ENCODE measurements at regions not wholly inside any gene's neighbourhood (a gene's known extent, or its start where the extent isn't known, plus 50 kb on each side); places are given as distances from the start of the nearest gene placed in this dataset.

DNA sequence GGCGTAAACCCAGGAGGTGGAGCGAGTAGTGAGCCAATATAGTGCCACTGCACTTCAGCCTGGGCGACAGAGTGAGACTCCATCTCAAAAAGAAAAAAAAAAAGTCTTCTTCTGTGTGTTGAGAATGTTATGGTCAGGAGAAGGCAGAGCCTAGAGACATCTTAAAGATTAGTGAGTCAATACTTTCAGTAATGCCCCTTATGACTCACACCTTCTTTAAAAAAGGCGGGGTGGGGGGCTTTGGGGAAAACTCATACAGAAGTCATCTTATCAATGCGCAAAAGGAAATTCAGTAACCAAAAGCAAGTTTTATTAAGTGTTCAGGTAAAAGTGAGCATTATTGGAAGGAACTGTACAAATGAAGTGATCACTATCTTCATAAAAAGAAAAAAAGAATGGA lies 1369.8 kb upstream of the LRRTM3 start:
- H4K20me1 ChIP-seq (ENCODE audit: insufficient read depth, poor library complexity, severe bottlenecking), result no peaks in the 10 kb centered on the region
- H3K27me3 ChIP-seq, result no peaks in the 10 kb centered on the region
- no peaks in the 10 kb centered on the region for H3K36me3 ChIP-seq (replicated peaks; ENCODE audit: insufficient read depth, low read depth)
- H3K27ac ChIP-seq, result no peak overlapping the region
- no peak for DNase-seq (ENCODE audit: low spot score)
- no peaks in the 10 kb centered on the region for H3K4me1 ChIP-seq (ENCODE audit: insufficient read depth)
- H3K9me2 ChIP-seq (replicated peaks; ENCODE audit: insufficient read depth), result no peaks in the 10 kb centered on the region
- WGBS (ENCODE audit: low lambda C conversion rate, missing lambda C conversion rate), result 91% methylated on average over 5 of the region's 5 CpGs
- no peak overlapping the region for H3K4me3 ChIP-seq
- no peaks in the 10 kb centered on the region for H3K9me3 ChIP-seq (ENCODE audit: low read depth)
- no peaks in the 10 kb centered on the region for H3K79me2 ChIP-seq
- no peak overlapping the region for H2AFZ ChIP-seq
- TF ChIP-seq, protein P1, sequence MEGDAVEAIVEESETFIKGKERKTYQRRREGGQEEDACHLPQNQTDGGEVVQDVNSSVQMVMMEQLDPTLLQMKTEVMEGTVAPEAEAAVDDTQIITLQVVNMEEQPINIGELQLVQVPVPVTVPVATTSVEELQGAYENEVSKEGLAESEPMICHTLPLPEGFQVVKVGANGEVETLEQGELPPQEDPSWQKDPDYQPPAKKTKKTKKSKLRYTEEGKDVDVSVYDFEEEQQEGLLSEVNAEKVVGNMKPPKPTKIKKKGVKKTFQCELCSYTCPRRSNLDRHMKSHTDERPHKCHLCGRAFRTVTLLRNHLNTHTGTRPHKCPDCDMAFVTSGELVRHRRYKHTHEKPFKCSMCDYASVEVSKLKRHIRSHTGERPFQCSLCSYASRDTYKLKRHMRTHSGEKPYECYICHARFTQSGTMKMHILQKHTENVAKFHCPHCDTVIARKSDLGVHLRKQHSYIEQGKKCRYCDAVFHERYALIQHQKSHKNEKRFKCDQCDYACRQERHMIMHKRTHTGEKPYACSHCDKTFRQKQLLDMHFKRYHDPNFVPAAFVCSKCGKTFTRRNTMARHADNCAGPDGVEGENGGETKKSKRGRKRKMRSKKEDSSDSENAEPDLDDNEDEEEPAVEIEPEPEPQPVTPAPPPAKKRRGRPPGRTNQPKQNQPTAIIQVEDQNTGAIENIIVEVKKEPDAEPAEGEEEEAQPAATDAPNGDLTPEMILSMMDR (IDR thresholded peaks at IDR 0.05; ENCODE audit: poor library complexity), result no peak
- TF ChIP-seq EZH2phosphoT487 (IDR thresholded peaks at IDR 0.05; ENCODE audit: low read depth, severe bottlenecking, unreplicated experiment), result no peak
- no peak for TF ChIP-seq EZH2 (IDR thresholded peaks at IDR 0.05; ENCODE audit: borderline replicate concordance)
- H3K4me2 ChIP-seq, result no peak overlapping the region

GRCh38 chr10:65559369-65559768 lies 1366.5 kb upstream of the LRRTM3 start:
- Histone ChIP-seq H3K4me3 (no peak overlapping the region), H2AFZ (no peak overlapping the region), H3K9me3 (ENCODE audit: low read depth) (no peaks in the 10 kb centered on the region), H3K36me3 (replicated peaks; ENCODE audit: insufficient read depth, low read depth) (no peaks in the 10 kb centered on the region), H3K9me2 (replicated peaks; ENCODE audit: insufficient read depth) (no peaks in the 10 kb centered on the region), H4K20me1 (ENCODE audit: insufficient read depth, poor library complexity, severe bottlenecking) (no peaks in the 10 kb centered on the region), H3K79me2 (no peaks in the 10 kb centered on the region), H3K27me3 (no peaks in the 10 kb centered on the region), H3K4me2 (no peak overlapping the region), H3K4me1 (ENCODE audit: insufficient read depth) (no peaks in the 10 kb centered on the region), H3K27ac (no peak overlapping the region)
- TF ChIP-seq EZH2 (IDR thresholded peaks at IDR 0.05; ENCODE audit: borderline replicate concordance) (no peak), EZH2phosphoT487 (IDR thresholded peaks at IDR 0.05; ENCODE audit: low read depth, severe bottlenecking, unreplicated experiment) (no peak)
- TF ChIP-seq, protein P1 (IDR thresholded peaks at IDR 0.05; ENCODE audit: poor library complexity), result no peak
- DNase-seq (ENCODE audit: low spot score), result no peak
- 64% methylated on average over 2 of the region's 2 CpGs for WGBS (ENCODE audit: low lambda C conversion rate, missing lambda C conversion rate)

- H3K36me3 ChIP-seq (replicated peaks; ENCODE audit: insufficient read depth, low read depth), result no peaks in the 10 kb centered on the region
- TF ChIP-seq EZH2phosphoT487 (IDR thresholded peaks at IDR 0.05; ENCODE audit: low read depth, severe bottlenecking, unreplicated experiment) (no peak), EZH2 (IDR thresholded peaks at IDR 0.05; ENCODE audit: borderline replicate concordance) (no peak)
- TF ChIP-seq, protein P1 (IDR thresholded peaks at IDR 0.05; ENCODE audit: poor library complexity), result no peak
- H4K20me1 ChIP-seq (ENCODE audit: insufficient read depth, poor library complexity, severe bottlenecking), result no peaks in the 10 kb centered on the region
- no peak overlapping the region for H3K4me3 ChIP-seq
- no peaks in the 10 kb centered on the region for H3K27me3 ChIP-seq
- H2AFZ ChIP-seq, result no peak overlapping the region
- H3K27ac ChIP-seq, result no peak overlapping the region
- H3K9me2 ChIP-seq (replicated peaks; ENCODE audit: insufficient read depth), result no peaks in the 10 kb centered on the region
- no peak for DNase-seq (ENCODE audit: low spot score)
- WGBS (ENCODE audit: low lambda C conversion rate, missing lambda C conversion rate), result 77% methylated on average over 1 of the region's 1 CpG
- no peaks in the 10 kb centered on the region for H3K4me1 ChIP-seq (ENCODE audit: insufficient read depth)
- H3K79me2 ChIP-seq, result no peaks in the 10 kb centered on the region
- no peaks in the 10 kb centered on the region for H3K9me3 ChIP-seq (ENCODE audit: low read depth)
- H3K4me2 ChIP-seq, result no peak overlapping the region
These were observed 1360.6 kb upstream of the LRRTM3 start for GRCh38 chr10:65565246-65565645.

- no peak overlapping the region for H3K4me2 ChIP-seq
- H3K4me3 ChIP-seq, result no peak overlapping the region
- WGBS (ENCODE audit: low lambda C conversion rate, missing lambda C conversion rate), result 85% methylated on average over 2 of the region's 2 CpGs
- no peaks in the 10 kb centered on the region for H3K36me3 ChIP-seq (replicated peaks; ENCODE audit: insufficient read depth, low read depth)
- H3K9me3 ChIP-seq (ENCODE audit: low read depth), result no peaks in the 10 kb centered on the region
- H3K4me1 ChIP-seq (ENCODE audit: insufficient read depth), result no peaks in the 10 kb centered on the region
- no peaks in the 10 kb centered on the region for H3K79me2 ChIP-seq
- H3K27ac ChIP-seq, result no peak overlapping the region
- H4K20me1 ChIP-seq (ENCODE audit: insufficient read depth, poor library complexity, severe bottlenecking), result no peaks in the 10 kb centered on the region
- H3K27me3 ChIP-seq, result no peaks in the 10 kb centered on the region
- TF ChIP-seq, protein P1 (IDR thresholded peaks at IDR 0.05; ENCODE audit: poor library complexity), result no peak
- TF ChIP-seq EZH2phosphoT487 (IDR thresholded peaks at IDR 0.05; ENCODE audit: low read depth, severe bottlenecking, unreplicated experiment), result no peak
- TF ChIP-seq EZH2 (IDR thresholded peaks at IDR 0.05; ENCODE audit: borderline replicate concordance), result no peak
- no peaks in the 10 kb centered on the region for H3K9me2 ChIP-seq (replicated peaks; ENCODE audit: insufficient read depth)
- no peak for DNase-seq (ENCODE audit: low spot score)
- H2AFZ ChIP-seq, result no peak overlapping the region
These were observed 1358.9 kb upstream of the LRRTM3 start for GRCh38 chr10:65566906-65567305.

All from hepatocyte (in vitro differentiated cells).